GM12865 (cell line): ENCODE measurements at regions not wholly inside any gene's neighbourhood (a gene's known extent, or its start where the extent isn't known, plus 50 kb on each side); places are given as distances from the start of the nearest gene placed in this dataset.
"Not testable (repeated sequence)": the region's sequence is repeated elsewhere in the genome, so short reads cannot be mapped to it uniquely, and the experiment has no call there.

Experiments used
- DNase-seq: peaks from one replicate; pipeline ENCODE4 v3.0.0; 2010; ENCODE audit warnings: low read depth
- H3K4me3 ChIP-seq: 2 replicates; pipeline ENCODE4 v1.5.1; 2011; ENCODE audit warnings: mild to moderate bottlenecking, low read depth, low read length, control low read depth
- TF ChIP-seq, protein P1 (sequence below): IDR thresholded peaks from 2 replicates; pipeline ENCODE4 v1.5.1; 2011; ENCODE audit warnings: low read length, control low read depth, low read depth, inconsistent platforms; ENCODE audit not compliant: insufficient read depth; ENCODE audit errors: missing control alignments

DNA sequence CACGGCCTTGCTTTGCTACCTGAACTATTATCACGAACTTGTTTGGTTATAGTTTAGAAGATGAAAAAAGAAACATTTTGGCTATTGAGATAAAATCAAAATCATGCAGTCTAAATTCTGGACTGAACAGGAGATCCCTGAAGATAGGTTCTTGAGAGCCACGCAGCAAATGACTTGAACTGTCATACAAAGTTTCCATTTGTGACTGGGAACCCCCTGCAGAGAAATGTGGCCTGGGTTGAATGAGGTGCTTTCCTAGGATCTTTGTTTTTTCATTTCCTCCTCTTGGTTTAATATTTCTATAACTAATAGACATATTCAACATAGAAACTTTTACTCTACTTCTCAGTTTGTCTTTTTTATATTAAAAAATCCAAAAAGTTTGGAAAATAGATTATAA is 184.7 kb upstream of the TRPM3 start:
- H3K4me3 ChIP-seq: no peak overlapping the region
- peak; percentile 48 for DNase-seq
- TF ChIP-seq, protein P1, sequence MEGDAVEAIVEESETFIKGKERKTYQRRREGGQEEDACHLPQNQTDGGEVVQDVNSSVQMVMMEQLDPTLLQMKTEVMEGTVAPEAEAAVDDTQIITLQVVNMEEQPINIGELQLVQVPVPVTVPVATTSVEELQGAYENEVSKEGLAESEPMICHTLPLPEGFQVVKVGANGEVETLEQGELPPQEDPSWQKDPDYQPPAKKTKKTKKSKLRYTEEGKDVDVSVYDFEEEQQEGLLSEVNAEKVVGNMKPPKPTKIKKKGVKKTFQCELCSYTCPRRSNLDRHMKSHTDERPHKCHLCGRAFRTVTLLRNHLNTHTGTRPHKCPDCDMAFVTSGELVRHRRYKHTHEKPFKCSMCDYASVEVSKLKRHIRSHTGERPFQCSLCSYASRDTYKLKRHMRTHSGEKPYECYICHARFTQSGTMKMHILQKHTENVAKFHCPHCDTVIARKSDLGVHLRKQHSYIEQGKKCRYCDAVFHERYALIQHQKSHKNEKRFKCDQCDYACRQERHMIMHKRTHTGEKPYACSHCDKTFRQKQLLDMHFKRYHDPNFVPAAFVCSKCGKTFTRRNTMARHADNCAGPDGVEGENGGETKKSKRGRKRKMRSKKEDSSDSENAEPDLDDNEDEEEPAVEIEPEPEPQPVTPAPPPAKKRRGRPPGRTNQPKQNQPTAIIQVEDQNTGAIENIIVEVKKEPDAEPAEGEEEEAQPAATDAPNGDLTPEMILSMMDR: no peak

DNA sequence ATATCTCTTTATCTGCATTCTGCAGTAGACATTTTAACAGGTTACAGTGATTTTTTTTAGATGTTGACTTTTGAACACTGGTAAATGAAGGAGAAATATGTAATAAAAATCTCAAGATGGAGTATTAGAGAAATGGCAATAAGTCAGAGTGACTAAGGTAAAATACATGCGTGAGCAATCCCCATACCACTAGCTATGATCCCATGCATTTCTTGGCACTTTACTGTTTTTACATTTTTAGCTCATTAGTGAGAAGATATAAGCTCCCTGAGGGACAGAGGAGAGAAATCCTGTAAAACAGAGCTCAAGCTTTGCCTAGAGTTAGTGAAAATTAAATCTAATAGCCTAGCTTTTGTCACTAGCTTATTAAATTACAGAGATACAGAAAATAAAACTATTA is 181.9 kb upstream of the TRPM3 start:
- DNase-seq: no peak
- H3K4me3 ChIP-seq: no peak overlapping the region
- TF ChIP-seq, protein P1: no peak

DNA sequence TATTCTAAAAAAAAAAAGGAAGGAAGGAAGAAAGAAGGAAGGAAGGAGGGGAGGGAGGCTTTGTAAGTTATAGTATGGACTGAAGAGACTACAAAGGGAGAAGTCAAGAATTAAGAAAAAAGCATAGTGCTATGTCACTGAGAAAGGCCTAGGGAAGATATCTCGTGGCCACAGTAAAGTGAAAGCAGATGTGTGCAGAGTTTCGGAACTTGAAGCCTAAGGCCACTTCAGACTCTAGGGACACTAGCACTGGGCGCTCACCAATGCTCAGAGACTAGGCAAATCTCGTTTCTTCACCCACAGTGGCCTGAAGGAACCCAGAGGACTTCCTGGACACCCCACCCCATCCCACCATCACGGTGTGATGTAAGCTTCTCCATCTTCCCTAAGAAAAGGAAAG is 181.4 kb upstream of the TRPM3 start:
- DNase-seq: peak; percentile 54
- H3K4me3 ChIP-seq: no peak overlapping the region
- TF ChIP-seq, protein P1: no peak

DNA sequence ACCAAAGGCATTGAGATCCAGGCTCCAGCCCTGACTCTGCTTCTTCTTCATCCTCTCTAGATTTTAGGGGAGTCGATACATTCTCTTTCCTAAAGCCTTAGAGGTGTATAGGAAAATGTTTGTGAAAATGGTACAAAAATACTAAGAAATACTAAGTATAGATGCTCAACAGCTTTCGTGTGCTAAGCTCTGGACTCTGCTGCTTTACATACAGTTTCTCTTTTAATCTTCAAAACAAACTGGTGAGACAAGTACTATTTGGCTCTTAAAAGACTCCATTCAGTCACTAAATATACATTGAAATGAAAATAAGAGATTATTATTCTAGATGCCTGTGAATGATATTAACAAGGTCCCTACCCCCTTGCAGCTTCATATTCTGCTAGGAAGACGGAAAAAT is 174.5 kb upstream of the TRPM3 start:
- no peak overlapping the region for H3K4me3 ChIP-seq
- TF ChIP-seq, protein P1: no peak
- no peak for DNase-seq

DNA sequence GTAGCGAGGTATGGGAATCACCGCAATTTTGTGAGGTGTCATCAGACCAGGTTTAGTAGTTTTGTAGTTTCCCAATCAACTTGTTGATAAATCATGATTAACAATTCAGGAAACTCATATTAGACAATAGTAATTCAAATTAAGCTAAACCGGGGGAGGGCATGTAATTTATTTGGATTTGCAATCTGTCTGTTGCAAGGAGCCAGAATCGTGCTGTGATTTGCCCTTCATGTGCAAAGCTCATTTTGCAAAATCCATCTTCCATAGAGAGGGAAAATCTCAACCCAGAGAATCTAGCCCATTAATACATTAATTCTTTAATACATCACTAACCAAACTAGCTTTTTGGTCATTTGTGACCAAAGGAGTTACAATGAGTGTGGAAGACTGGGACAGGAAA is 164.7 kb upstream of the TRPM3 start:
- no peak for DNase-seq
- TF ChIP-seq, protein P1: no peak
- H3K4me3 ChIP-seq: no peak overlapping the region

DNA sequence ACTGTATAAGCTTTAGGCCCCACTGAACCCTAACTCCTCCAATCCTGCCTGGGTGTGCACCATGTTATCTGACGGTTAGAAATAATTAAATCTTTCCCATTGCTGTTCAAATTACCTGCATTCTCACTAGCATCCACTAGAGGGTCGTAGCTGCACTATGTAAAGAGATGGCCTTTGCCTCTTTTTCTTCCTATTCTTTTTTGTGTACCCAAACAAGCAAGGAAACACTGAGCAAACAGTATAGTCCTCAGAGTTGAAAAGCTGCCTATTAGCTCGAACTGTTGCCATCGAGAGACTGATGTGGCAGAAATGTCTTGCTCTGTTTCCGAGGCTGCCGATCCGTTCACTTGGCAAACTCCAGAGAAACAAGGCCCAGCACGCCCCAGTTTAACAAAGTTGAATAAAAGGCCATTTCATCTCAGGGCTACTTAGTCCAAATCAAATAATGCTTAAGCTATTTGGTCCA is 163.8 kb upstream of the TRPM3 start:
- peak; percentile 70 for DNase-seq
- no peak overlapping the region for H3K4me3 ChIP-seq
- TF ChIP-seq, protein P1: peak; percentile 81

DNA sequence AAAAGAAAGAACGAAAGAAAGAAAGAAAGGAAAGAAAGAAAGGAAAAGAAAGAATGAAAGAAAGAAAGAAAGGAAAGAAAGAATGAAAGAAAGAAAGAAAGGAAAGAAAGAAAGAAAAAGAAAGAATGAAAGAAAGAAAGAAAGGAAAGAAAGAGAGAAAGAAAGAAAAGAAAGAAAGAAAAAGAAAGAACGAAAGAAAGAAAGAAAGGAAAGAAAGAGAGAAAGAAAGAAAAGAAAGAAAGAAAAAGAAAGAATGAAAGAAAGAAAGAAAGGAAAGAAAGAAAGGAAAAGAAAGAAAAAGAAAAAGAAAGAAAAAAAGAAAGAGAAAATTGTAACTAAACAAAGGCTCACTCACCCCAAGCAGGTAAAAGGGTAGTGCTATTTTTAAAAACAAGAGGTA is 160.7 kb upstream of the TRPM3 start:
- DNase-seq, H3K4me3 ChIP-seq: not testable (repeated sequence)
